NCI-H526 (cell line): ENCODE measurements at regions not wholly inside any gene's neighbourhood (a gene's known extent, or its start where the extent isn't known, plus 50 kb on each side); places are given as distances from the start of the nearest gene placed in this dataset.

Experiments used
- DNase-seq, 2 experiments: peaks; one replicate each; lab custom pipeline; 2025; lab: John Stamatoyannopoulos, UW

- no peak for DNase-seq
Observed at GRCh38 chr15:25051399-25052154, 96.8 kb downstream of the SNRPN start.

DNA sequence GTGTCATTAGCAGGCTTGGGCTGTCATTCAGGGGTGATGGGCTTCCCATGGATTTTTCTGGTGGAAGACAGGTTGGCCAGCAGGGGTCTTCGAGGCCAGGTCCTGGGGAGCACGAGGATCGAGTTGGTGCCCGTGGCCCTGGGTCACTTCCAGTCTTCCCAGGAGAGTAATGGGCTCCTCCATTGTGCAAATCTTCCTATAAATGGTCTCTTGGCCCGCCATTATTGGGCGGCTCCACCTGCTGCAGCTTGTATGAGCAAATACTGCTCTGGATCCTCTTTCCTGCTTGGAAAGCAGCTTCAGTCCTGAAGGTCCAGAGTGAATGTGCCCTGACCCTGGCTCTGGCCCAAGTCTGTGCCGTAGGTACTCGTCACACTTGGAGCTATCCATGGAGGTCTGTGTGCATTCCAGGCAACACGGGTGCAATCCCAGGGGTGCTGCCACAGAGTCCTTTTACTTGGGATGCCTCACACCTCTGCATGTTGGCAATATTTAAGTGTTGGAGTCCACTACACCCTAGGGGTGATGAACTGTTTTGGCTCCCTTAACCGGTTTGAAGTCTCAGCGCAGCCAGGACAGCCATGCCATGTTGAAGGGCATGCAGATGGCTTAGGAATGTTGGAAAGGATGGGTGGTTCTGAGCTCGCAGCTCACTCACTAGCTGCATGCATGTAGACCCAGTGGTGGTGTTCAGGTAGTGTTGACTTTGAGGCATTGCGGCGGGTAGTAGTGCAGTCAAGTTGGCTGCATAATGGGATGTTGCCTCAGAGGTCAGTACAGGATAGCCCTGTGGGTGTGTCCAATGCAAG, 97.6 kb downstream of the SNRPN start:
- DNase-seq: no peak

- DNase-seq: no peak
Observed at GRCh38 chr15:25053000-25053815, 98.4 kb downstream of the SNRPN start.

- no peak for DNase-seq
Observed at GRCh38 chr15:25054329-25054728, 99.5 kb downstream of the SNRPN start.

GRCh38 chr15:25054943-25055342, 100.2 kb downstream of the SNRPN start:
- DNase-seq: no peak

- no peak for DNase-seq
Observed at GRCh38 chr15:25055356-25056068, 100.7 kb downstream of the SNRPN start.

- DNase-seq: peak in 1 of 2 experiments; percentile 0
Observed at GRCh38 chr15:25056484-25057425, 102.0 kb downstream of the SNRPN start.

GRCh38 chr15:25057574-25057973, 102.8 kb downstream of the SNRPN start:
- DNase-seq: no peak

DNA sequence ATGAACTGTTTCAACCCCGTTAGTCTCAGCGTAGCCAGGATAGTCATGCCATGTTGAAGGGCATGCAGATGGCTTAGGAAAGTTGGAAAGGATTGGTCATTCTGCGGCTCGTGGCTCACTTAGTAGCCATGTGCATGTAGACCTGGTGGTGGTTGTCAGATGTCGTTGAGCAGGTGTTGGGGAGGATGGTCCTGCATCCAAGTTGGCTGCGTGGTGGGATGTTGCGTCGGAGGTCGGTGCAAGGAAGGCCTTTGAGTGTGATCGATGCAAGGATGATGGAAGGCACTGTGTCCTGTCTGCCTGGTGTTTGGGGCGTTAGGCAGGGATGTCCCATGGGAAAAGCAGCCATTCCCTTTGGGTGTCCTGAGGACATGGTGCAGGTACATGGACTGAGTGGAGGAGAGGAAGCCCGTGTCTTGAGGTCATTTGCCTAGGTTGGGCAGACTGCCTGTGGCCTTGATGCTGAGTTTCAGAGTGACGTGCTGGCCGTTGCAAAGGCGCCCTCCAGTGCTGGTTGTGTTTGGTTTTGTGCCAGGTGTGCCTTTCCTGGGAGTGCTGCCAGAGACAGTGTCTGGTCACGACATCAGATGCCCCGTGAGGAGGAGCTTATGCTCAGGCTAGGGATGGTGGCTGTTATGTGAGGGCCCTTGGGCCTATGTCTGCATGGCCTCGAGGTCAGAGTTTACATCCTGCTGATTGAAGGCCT, 103.4 kb downstream of the SNRPN start:
- DNase-seq: no peak

DNA sequence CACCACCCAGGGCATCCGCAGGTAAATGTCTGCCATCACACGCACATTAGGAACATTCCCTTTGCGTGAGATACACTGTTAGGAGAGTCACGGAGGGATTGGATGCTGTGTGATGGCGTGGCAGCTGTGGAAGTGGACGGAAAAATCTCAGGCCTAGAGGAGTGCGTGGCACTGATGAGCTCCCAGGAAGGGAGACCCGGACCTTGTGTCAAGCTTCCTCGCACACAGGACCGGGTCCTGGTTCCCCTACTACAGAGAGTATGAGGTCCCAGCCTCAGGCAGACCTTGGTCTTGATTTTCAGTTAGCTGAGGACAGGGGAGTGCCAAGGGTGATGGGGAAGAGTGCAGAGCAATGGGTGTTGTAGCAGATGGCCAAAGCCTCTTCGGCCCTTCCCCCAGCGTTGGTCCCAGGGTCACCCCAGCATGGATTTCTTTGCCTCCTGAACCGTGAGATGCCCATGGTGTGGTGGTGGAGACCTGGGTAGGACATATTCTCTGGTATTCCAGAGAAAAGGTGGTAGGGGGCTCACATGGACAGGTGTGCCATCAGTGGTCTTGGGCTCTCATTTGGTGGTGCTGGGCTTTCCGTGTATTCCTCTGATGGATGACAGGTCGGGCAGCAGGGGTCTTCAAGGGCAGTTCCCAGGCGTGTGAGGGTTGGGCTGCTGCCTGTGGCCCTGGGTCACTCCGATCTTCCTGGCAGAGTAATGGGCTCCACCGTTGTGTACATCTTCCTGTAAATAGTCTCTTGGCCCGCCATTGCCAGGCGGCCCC, 105.1 kb downstream of the SNRPN start:
- DNase-seq: no peak

DNA sequence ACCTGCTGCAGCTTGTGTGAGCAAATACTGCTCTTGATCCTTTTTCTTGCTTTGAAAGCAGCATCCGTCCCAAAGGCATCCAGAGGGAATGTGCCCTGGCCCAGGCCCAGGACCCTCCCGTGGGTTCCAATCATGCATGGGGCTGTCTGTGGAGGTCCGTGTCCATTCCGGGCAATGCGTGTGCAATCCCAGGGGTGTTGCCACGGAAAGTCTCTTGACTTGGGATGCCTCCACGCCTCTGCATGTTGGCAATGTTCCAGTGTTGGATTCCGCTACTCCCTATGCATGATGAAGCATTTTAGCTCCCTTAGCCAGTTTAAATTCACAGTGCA, 105.7 kb downstream of the SNRPN start:
- no peak for DNase-seq

GRCh38 chr15:25060996-25061620, 106.3 kb downstream of the SNRPN start:
- no peak for DNase-seq

DNA sequence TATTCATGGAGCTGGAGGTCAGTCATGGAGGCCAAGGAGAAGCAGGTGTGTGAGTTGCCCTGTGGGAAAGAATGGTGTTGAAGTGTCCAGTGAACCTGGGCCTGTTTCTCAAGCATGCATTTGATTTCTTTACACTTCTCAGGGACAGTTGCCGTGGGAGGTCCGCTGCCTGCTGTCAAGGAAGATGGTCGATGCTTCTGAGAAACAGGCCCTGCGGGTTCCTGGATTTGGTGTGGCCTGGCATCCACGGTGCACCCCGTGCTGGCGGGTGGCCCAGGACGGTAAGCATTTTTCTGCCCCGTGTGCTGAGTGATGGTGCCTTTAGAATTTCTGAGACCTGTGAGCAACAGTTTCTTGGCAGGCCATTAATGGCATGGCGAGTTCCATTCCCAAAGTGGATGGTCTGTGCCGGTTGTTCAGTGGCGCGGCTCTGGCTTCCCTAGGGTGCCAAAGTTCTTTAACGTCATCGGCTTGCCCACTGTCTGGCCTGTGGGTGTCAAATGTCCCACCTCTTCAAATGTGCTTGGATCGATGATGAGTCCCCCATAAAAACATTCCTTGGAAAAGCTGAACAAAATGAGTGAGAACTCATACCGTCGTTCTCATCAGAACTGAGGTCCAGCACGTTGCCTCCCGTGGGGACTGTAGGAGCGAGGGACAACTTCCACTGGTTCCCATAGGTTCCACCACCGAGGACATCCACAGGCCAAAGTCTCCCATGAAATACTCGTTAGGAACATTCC, 107.2 kb downstream of the SNRPN start:
- no peak for DNase-seq

- DNase-seq: no peak
Observed at GRCh38 chr15:25062551-25063430, 108.0 kb downstream of the SNRPN start.

DNA sequence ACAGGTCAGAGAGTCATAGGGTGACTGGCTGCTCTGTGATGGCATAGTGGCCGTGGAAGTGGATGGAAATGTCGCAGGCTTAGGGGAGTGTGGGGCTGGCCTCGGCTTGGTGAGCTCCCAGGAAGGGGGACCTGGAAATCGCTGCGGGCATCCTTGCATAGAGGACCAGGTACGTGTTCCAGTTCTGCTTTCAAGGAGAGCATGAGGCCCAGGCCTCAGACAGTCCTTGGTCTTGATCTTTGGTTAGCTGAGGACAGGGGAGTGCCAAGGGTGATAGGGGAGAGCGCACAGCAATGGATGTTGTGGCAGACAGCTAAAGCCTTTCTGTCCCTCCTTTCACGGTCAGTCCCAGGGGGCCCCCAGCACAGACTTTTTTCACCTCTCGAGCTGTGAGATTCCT, 110.5 kb downstream of the SNRPN start:
- no peak for DNase-seq

- no peak for DNase-seq
Observed at GRCh38 chr15:25065876-25066275, 111.1 kb downstream of the SNRPN start.

DNA sequence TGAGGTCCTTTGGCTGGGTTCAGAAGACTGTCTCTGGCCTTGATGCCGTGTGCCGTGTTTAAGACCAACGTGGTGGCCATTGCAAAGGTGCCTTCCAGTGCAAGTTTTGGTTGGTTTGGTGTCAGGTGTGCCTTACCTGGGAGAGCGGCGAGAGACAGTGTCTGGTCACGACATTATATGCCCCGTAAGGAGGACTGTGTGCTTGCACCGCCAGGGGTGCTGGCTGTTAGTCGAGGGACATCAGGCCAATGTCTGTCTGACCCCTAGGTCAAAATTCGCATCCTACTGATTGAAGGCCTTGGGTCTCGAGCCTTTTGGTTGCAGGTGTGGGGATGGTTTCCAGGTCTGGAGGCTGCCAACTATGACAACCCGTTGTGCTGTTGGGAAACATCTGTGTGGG, 111.9 kb downstream of the SNRPN start:
- no peak for DNase-seq
